ENCODE measurements at regions not wholly inside any gene's neighbourhood (a gene's known extent, or its start where the extent isn't known, plus 50 kb on each side); places are given as distances from the start of the nearest gene placed in this dataset.

DNA sequence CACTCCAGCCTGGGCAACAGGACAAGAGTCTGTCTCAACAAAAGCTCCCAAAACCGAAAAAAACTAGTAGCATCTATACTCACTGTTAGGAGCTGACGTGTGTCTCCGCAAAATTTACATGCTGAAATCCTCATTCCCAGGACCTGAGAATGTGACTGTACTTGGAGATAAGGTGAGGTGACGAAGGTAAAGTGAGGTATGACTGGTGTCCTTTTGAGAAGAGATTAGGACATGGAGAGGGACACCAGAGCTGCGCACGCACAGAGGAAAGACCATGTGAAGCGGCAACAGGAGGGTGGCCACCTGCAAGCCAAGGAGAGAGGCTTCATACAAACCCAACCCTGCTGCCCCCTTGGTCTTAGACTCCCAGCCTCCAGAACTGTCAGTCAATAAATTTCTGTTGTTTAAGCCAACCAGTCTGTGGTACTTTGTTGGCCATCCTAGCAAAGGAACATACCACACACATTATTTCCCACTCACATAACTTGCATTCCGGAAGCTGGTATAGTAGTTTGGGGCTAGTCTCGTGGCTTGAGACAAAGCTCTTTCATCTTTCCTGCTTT lies 1154.0 kb upstream of the CELF2 start:
- H3K27me3 ChIP-seq (ENCODE audit: control insufficient read depth in 4 of 4, insufficient read depth in 4 of 4, low read length in 3 of 4), result no peaks in the 10 kb centered on the region
- H3K4me1 ChIP-seq (ENCODE audit: control insufficient read depth in 4 of 4, insufficient read depth in 4 of 4, low read length in 3 of 4), result no peaks in the 10 kb centered on the region
- H3K9ac ChIP-seq (ENCODE audit: low read depth in 1 of 2, low read length in 2 of 2), result no peak overlapping the region
- DNase-seq (ENCODE audit: low spot score), result no peak
- H3K9me3 ChIP-seq (ENCODE audit: control insufficient read depth in 4 of 4, low read length in 3 of 4), result no peaks in the 10 kb centered on the region
- 82% methylated on average over 9 of the region's 9 CpGs for WGBS
- H3K36me3 ChIP-seq (ENCODE audit: control insufficient read depth in 4 of 4, insufficient read depth in 3 of 4, low read depth in 1 of 4, low read length in 3 of 4), result no peaks in the 10 kb centered on the region
- TF ChIP-seq HNF4G (IDR thresholded peaks at IDR 0.05), result no peak
- TF ChIP-seq HNF4A (conservative IDR thresholded peaks at IDR 0.05), result no peak
- no peak for TF ChIP-seq SP1 (IDR thresholded peaks at IDR 0.05)
- no peak for TF ChIP-seq RXRA (IDR thresholded peaks at IDR 0.05)
- TF ChIP-seq NR2F2 (IDR thresholded peaks at IDR 0.05), result no peak
- no peak for TF ChIP-seq JUND (IDR thresholded peaks at IDR 0.05)
- TF ChIP-seq YY1 (IDR thresholded peaks at IDR 0.05), result no peak
- TF ChIP-seq, protein P1, sequence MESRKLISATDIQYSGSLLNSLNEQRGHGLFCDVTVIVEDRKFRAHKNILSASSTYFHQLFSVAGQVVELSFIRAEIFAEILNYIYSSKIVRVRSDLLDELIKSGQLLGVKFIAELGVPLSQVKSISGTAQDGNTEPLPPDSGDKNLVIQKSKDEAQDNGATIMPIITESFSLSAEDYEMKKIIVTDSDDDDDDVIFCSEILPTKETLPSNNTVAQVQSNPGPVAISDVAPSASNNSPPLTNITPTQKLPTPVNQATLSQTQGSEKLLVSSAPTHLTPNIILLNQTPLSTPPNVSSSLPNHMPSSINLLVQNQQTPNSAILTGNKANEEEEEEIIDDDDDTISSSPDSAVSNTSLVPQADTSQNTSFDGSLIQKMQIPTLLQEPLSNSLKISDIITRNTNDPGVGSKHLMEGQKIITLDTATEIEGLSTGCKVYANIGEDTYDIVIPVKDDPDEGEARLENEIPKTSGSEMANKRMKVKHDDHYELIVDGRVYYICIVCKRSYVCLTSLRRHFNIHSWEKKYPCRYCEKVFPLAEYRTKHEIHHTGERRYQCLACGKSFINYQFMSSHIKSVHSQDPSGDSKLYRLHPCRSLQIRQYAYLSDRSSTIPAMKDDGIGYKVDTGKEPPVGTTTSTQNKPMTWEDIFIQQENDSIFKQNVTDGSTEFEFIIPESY (IDR thresholded peaks at IDR 0.05), result no peak
- no peak overlapping the region for H3K27ac ChIP-seq (ENCODE audit: low read depth in 1 of 2, low read length in 2 of 2)
- no peak overlapping the region for H3K4me3 ChIP-seq (ENCODE audit: low read depth in 1 of 3, low read length in 3 of 3)

DNA sequence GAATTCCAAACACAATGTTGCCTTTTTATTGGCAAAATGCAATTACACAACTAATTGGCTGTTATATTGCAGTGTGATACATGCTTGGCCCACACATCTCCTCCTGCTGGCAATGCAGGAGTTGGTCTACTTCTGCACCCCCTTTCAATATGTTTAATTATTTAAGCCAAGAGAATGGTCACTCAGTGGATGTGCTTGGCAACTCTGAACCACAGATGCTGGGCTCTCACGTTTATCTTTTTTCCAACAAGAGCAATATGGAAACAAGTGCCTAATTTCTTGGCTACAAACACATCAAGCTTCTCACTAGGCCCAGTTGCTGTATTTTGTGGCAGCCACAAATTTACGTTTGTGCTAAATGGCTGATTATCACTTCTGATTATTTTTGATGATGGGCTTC lies 1149.2 kb upstream of the CELF2 start:
- H3K9ac ChIP-seq (ENCODE audit: low read depth in 1 of 2, low read length in 2 of 2), result no peak overlapping the region
- no peak overlapping the region for H3K4me3 ChIP-seq (ENCODE audit: low read depth in 1 of 3, low read length in 3 of 3)
- 63% methylated on average over 2 of the region's 2 CpGs for WGBS
- H3K36me3 ChIP-seq (ENCODE audit: control insufficient read depth in 4 of 4, insufficient read depth in 3 of 4, low read depth in 1 of 4, low read length in 3 of 4), result no peaks in the 10 kb centered on the region
- no peaks in the 10 kb centered on the region for H3K4me1 ChIP-seq (ENCODE audit: control insufficient read depth in 4 of 4, insufficient read depth in 4 of 4, low read length in 3 of 4)
- no peak for TF ChIP-seq HNF4G (IDR thresholded peaks at IDR 0.05)
- TF ChIP-seq, protein P1 (IDR thresholded peaks at IDR 0.05), result no peak
- TF ChIP-seq SP1 (IDR thresholded peaks at IDR 0.05), result no peak
- no peak for TF ChIP-seq RAD21 (IDR thresholded peaks at IDR 0.05)
- TF ChIP-seq, protein P2, sequence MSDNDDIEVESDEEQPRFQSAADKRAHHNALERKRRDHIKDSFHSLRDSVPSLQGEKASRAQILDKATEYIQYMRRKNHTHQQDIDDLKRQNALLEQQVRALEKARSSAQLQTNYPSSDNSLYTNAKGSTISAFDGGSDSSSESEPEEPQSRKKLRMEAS (IDR thresholded peaks at IDR 0.05), result no peak
- TF ChIP-seq, protein P3, sequence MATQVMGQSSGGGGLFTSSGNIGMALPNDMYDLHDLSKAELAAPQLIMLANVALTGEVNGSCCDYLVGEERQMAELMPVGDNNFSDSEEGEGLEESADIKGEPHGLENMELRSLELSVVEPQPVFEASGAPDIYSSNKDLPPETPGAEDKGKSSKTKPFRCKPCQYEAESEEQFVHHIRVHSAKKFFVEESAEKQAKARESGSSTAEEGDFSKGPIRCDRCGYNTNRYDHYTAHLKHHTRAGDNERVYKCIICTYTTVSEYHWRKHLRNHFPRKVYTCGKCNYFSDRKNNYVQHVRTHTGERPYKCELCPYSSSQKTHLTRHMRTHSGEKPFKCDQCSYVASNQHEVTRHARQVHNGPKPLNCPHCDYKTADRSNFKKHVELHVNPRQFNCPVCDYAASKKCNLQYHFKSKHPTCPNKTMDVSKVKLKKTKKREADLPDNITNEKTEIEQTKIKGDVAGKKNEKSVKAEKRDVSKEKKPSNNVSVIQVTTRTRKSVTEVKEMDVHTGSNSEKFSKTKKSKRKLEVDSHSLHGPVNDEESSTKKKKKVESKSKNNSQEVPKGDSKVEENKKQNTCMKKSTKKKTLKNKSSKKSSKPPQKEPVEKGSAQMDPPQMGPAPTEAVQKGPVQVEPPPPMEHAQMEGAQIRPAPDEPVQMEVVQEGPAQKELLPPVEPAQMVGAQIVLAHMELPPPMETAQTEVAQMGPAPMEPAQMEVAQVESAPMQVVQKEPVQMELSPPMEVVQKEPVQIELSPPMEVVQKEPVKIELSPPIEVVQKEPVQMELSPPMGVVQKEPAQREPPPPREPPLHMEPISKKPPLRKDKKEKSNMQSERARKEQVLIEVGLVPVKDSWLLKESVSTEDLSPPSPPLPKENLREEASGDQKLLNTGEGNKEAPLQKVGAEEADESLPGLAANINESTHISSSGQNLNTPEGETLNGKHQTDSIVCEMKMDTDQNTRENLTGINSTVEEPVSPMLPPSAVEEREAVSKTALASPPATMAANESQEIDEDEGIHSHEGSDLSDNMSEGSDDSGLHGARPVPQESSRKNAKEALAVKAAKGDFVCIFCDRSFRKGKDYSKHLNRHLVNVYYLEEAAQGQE (IDR thresholded peaks at IDR 0.05), result no peak
- no peak for TF ChIP-seq FOXA1 (IDR thresholded peaks at IDR 0.05)
- no peaks in the 10 kb centered on the region for H3K27me3 ChIP-seq (ENCODE audit: control insufficient read depth in 4 of 4, insufficient read depth in 4 of 4, low read length in 3 of 4)
- no peak for DNase-seq (ENCODE audit: low spot score)
- H3K27ac ChIP-seq (ENCODE audit: low read depth in 1 of 2, low read length in 2 of 2), result no peak overlapping the region
- H3K9me3 ChIP-seq (ENCODE audit: control insufficient read depth in 4 of 4, low read length in 3 of 4), result no peaks in the 10 kb centered on the region
